Suprapubic skin (tissue), 4 donors: ENCODE measurements at regions not wholly inside any gene's neighbourhood (a gene's known extent, or its start where the extent isn't known, plus 50 kb on each side); places are given as distances from the start of the nearest gene placed in this dataset.

Source experiments
- EP300 ChIP-seq: sonication (generic); formaldehyde crosslinking; IDR thresholded peaks from one replicate; pipeline ENCODE4 v1.6.1; 2017; ENCODE audit warnings: antibody characterized with exemption
- POLR2A ChIP-seq, 2 donors: fragments of 450-650 bp; IDR thresholded peaks; one replicate each; pipeline ENCODE4 v1.6.1; 2017; ENCODE audit warnings: antibody characterized with exemption in 2 of 2, mild to moderate bottlenecking in 2 of 2, moderate library complexity in 2 of 2
- POLR2AphosphoS5 ChIP-seq, 3 donors: sonication (generic); formaldehyde crosslinking; IDR thresholded peaks; one replicate each; pipeline ENCODE4 v1.6.1; 2017; ENCODE audit warnings: antibody characterized with exemption in 3 of 3
- TF ChIP-seq, protein P1 (sequence below), 2 donors: fragments of 200-600 bp in 1 of 2; fragments of 450-650 bp in 1 of 2; sonication (generic) in 1 of 2; IDR thresholded peaks; one replicate each; pipeline ENCODE4 v1.5.1; 2016 to 2019; ENCODE audit warnings: antibody characterized with exemption in 2 of 2, mild to moderate bottlenecking in 1 of 2, moderate library complexity in 1 of 2

DNA sequence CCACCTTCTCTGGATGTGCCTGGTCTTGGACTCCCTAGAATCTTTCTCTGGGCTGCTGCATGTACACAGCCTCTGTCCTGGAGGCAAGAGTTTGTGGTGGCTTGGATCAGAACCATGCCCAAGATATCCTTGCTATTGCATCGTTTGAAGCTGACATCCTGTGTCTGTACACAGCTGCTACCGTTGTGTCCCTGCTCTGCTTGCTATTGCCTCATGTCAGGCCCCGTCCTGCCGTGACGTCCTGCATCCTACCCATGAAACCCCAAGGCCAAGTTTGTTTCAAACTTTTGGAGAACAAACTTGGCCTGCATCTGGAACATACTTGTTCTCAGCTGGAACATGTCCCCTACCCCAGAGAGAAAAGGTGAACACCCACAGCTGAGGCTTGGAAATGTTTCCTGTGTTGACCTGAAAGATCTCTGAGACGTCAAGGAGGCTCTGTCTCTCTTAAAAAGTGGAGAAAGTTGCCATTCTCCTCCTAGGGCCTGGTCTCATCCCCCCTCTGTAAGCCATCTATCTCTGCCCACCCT is 78.1 kb downstream of the HFE start:
- TF ChIP-seq POLR2A (IDR thresholded peaks at IDR 0.05) (no peak), EP300 (no peak), POLR2AphosphoS5 (IDR thresholded peaks at IDR 0.05) (no peak)
- TF ChIP-seq, protein P1, sequence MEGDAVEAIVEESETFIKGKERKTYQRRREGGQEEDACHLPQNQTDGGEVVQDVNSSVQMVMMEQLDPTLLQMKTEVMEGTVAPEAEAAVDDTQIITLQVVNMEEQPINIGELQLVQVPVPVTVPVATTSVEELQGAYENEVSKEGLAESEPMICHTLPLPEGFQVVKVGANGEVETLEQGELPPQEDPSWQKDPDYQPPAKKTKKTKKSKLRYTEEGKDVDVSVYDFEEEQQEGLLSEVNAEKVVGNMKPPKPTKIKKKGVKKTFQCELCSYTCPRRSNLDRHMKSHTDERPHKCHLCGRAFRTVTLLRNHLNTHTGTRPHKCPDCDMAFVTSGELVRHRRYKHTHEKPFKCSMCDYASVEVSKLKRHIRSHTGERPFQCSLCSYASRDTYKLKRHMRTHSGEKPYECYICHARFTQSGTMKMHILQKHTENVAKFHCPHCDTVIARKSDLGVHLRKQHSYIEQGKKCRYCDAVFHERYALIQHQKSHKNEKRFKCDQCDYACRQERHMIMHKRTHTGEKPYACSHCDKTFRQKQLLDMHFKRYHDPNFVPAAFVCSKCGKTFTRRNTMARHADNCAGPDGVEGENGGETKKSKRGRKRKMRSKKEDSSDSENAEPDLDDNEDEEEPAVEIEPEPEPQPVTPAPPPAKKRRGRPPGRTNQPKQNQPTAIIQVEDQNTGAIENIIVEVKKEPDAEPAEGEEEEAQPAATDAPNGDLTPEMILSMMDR (IDR thresholded peaks at IDR 0.05): no peak
